Neural cell (in vitro differentiated cells): ENCODE measurements at regions not wholly inside any gene's neighbourhood (a gene's known extent, or its start where the extent isn't known, plus 50 kb on each side); places are given as distances from the start of the nearest gene placed in this dataset.

Experiments used
- EZH2 ChIP-seq: fragments of 200-600, 300-800 bp; shearing (Covaris generic), sonication (generic); IDR thresholded peaks from 2 replicates; pipeline ENCODE4 v1.6.1; 2014; ENCODE audit warnings: antibody characterized with exemption, low read length, borderline replicate concordance, mild to moderate bottlenecking; ENCODE audit not compliant: insufficient read depth, poor library complexity, severe bottlenecking
- TF ChIP-seq, protein P1 (sequence below): fragments of 450-650 bp; IDR thresholded peaks from 2 replicates; pipeline ENCODE4 v1.5.1; 2014; ENCODE audit warnings: antibody characterized with exemption, mild to moderate bottlenecking, moderate library complexity; ENCODE audit not compliant: poor library complexity, severe bottlenecking

DNA sequence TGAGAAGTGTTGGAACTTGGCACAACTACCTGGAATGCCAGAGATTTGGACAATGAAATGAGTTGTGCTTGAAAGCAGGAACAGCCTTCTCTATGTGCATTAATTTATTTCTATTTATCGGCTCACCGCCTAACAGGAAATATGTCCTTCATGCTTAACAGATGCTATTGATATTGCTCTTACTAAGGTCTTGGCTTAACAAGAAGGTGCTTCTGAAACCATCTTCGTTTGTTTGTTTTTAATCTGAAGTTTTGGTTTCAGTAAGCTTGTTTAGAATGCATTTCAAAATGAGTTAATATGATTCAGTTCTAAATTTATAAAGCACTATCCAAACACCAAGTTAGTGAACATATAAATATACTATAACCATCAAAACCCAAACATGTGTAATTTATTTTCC, 898.3 kb upstream of the B3GALT2 start:
- TF ChIP-seq, protein P1, sequence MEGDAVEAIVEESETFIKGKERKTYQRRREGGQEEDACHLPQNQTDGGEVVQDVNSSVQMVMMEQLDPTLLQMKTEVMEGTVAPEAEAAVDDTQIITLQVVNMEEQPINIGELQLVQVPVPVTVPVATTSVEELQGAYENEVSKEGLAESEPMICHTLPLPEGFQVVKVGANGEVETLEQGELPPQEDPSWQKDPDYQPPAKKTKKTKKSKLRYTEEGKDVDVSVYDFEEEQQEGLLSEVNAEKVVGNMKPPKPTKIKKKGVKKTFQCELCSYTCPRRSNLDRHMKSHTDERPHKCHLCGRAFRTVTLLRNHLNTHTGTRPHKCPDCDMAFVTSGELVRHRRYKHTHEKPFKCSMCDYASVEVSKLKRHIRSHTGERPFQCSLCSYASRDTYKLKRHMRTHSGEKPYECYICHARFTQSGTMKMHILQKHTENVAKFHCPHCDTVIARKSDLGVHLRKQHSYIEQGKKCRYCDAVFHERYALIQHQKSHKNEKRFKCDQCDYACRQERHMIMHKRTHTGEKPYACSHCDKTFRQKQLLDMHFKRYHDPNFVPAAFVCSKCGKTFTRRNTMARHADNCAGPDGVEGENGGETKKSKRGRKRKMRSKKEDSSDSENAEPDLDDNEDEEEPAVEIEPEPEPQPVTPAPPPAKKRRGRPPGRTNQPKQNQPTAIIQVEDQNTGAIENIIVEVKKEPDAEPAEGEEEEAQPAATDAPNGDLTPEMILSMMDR: no peak
- TF ChIP-seq EZH2: no peak
